Astrocyte (in vitro differentiated cells and primary cell): ENCODE measurements at regions not wholly inside any gene's neighbourhood (a gene's known extent, or its start where the extent isn't known, plus 50 kb on each side); places are given as distances from the start of the nearest gene placed in this dataset.

Source experiments
- DNase-seq: peaks from one replicate; pipeline ENCODE4 v3.0.0-alpha.2; 2010; ENCODE audit warnings: low read depth
- FAIRE-seq: peaks from 2 replicates; lab custom pipeline; 2011; peaks lifted over from hg19 to GRCh38; lab: Jason Lieb, UNC
- H2AFZ ChIP-seq: 2 replicates; pipeline ENCODE4 v1.6.0; 2012; ENCODE audit warnings: low read depth, low read length, inconsistent platforms
- H3K27ac ChIP-seq: 2 replicates; pipeline ENCODE4 v1.5.1; 2011; ENCODE audit warnings: low read depth, low read length, inconsistent platforms
- H3K27me3 ChIP-seq: 2 replicates; pipeline ENCODE4 v1.6.0; 2011; ENCODE audit warnings: low read length, inconsistent platforms; ENCODE audit not compliant: insufficient read depth
- H3K36me3 ChIP-seq: 2 replicates; pipeline ENCODE4 v1.5.1; 2011; ENCODE audit warnings: low read length, inconsistent platforms; ENCODE audit not compliant: insufficient read depth
- H3K4me1 ChIP-seq: 2 replicates; pipeline ENCODE4 v1.5.1; 2011; ENCODE audit warnings: low read length, inconsistent platforms; ENCODE audit not compliant: insufficient read depth
- H3K4me2 ChIP-seq: 2 replicates; pipeline ENCODE4 v1.6.0; 2012; ENCODE audit warnings: low read length, inconsistent platforms
- H3K4me3 ChIP-seq: 2 replicates; pipeline ENCODE4 v1.5.1; 2011; ENCODE audit warnings: low read depth, mild to moderate bottlenecking, low read length, inconsistent platforms; ENCODE audit not compliant: insufficient read depth
- H3K79me2 ChIP-seq: 2 replicates; pipeline ENCODE4 v1.6.0; 2012; ENCODE audit warnings: mild to moderate bottlenecking, low read length, inconsistent platforms; ENCODE audit not compliant: insufficient read depth
- H3K9ac ChIP-seq: 2 replicates; pipeline ENCODE4 v1.6.0; 2012; ENCODE audit warnings: mild to moderate bottlenecking, low read length, inconsistent platforms
- H3K9me3 ChIP-seq: 2 replicates; pipeline ENCODE4 v1.5.1; 2012; ENCODE audit warnings: low read depth, mild to moderate bottlenecking, low read length, inconsistent platforms; ENCODE audit not compliant: insufficient read depth
- H4K20me1 ChIP-seq: 2 replicates; pipeline ENCODE4 v1.6.0; 2012; ENCODE audit warnings: low read length, inconsistent platforms; ENCODE audit not compliant: insufficient read depth
- H3K27ac Mint-ChIP-seq: one replicate; pipeline ENCODE4 v1.8.0; 2021; ENCODE audit warnings: mild to moderate bottlenecking, mixed read lengths; ENCODE audit not compliant: unreplicated experiment
- H3K27me3 Mint-ChIP-seq: one replicate; pipeline ENCODE4 v1.8.0; 2021; ENCODE audit warnings: low read depth, mixed read lengths; ENCODE audit not compliant: unreplicated experiment
- H3K36me3 Mint-ChIP-seq: one replicate; pipeline ENCODE4 v1.8.0; 2021; ENCODE audit warnings: low read depth, mixed read lengths; ENCODE audit not compliant: unreplicated experiment
- H3K4me1 Mint-ChIP-seq: one replicate; pipeline ENCODE4 v1.8.0; 2021; ENCODE audit warnings: low read depth, mixed read lengths; ENCODE audit not compliant: unreplicated experiment
- H3K4me3 Mint-ChIP-seq: one replicate; pipeline ENCODE4 v1.8.0; 2021; ENCODE audit warnings: mild to moderate bottlenecking, moderate library complexity, mixed read lengths; ENCODE audit not compliant: unreplicated experiment
- H3K9me3 Mint-ChIP-seq: one replicate; pipeline ENCODE4 v1.8.0; 2021; ENCODE audit warnings: mild to moderate bottlenecking, mixed read lengths; ENCODE audit not compliant: unreplicated experiment
- CTCF ChIP-seq: IDR thresholded peaks from 2 replicates; pipeline ENCODE4 v1.5.1; 2011; ENCODE audit warnings: low read depth, mild to moderate bottlenecking, inconsistent platforms, low read length, moderate library complexity; ENCODE audit not compliant: insufficient read depth
- EZH2 ChIP-seq: IDR thresholded peaks from 2 replicates; pipeline ENCODE4 v1.6.1; 2012; ENCODE audit warnings: mild to moderate bottlenecking, low read length, inconsistent platforms; ENCODE audit not compliant: insufficient read depth

- Histone ChIP-seq H3K9ac (no peak overlapping the region), H2AFZ (no peak overlapping the region), H3K27me3 (no peaks in the 10 kb centered on the region), H3K4me3 (no peak overlapping the region), H3K9me3 (no peaks in the 10 kb centered on the region), H4K20me1 (no peaks in the 10 kb centered on the region), H3K4me1 (peaks cover 7% of the 10 kb centered on the region), H3K27ac (no peak overlapping the region), H3K36me3 (no peaks in the 10 kb centered on the region), H3K79me2 (no peaks in the 10 kb centered on the region), H3K4me2 (no peak overlapping the region)
- H3K36me3 Mint-ChIP-seq: no peaks in the 10 kb centered on the region
- H3K9me3 Mint-ChIP-seq: no peaks in the 10 kb centered on the region
- FAIRE-seq (no peak), DNase-seq (peak; percentile 39)
- H3K4me3 Mint-ChIP-seq: no peak overlapping the region
- H3K4me1 Mint-ChIP-seq: no peaks in the 10 kb centered on the region
- no peak overlapping the region for H3K27ac Mint-ChIP-seq
- peaks cover 2% of the 10 kb centered on the region for H3K27me3 Mint-ChIP-seq
- TF ChIP-seq CTCF: no peak
- no peak for TF ChIP-seq EZH2
These were observed 62.6 kb upstream of the AKAP12 start for GRCh38 chr6:151176911-151177770.

GRCh38 chr6:151178373-151178772, 61.4 kb upstream of the AKAP12 start:
- Mint-ChIP-seq H3K36me3 (no peaks in the 10 kb centered on the region), H3K9me3 (peaks cover 5% of the 10 kb centered on the region), H3K4me1 (no peaks in the 10 kb centered on the region), H3K27me3 (peaks cover 2% of the 10 kb centered on the region), H3K27ac (no peak overlapping the region), H3K4me3 (no peak overlapping the region)
- H3K36me3 ChIP-seq: no peaks in the 10 kb centered on the region
- H3K4me2 ChIP-seq: no peak overlapping the region
- peaks cover 7% of the 10 kb centered on the region for H3K4me1 ChIP-seq
- H3K27ac ChIP-seq: no peak overlapping the region
- H2AFZ ChIP-seq: no peak overlapping the region
- H3K4me3 ChIP-seq: no peak overlapping the region
- no peaks in the 10 kb centered on the region for H3K79me2 ChIP-seq
- FAIRE-seq (no peak), DNase-seq (no peak)
- H3K9me3 ChIP-seq: no peaks in the 10 kb centered on the region
- no peaks in the 10 kb centered on the region for H4K20me1 ChIP-seq
- no peak overlapping the region for H3K9ac ChIP-seq
- no peak for TF ChIP-seq CTCF
- no peak for TF ChIP-seq EZH2
- no peaks in the 10 kb centered on the region for H3K27me3 ChIP-seq

GRCh38 chr6:151179321-151179720, 60.4 kb upstream of the AKAP12 start:
- Mint-ChIP-seq H3K36me3 (no peaks in the 10 kb centered on the region), H3K9me3 (peaks cover 10% of the 10 kb centered on the region), H3K4me1 (no peaks in the 10 kb centered on the region), H3K4me3 (no peak overlapping the region), H3K27me3 (peaks cover 2% of the 10 kb centered on the region), H3K27ac (no peak overlapping the region)
- Histone ChIP-seq H3K27ac (no peak overlapping the region), H3K4me1 (peaks cover 7% of the 10 kb centered on the region), H3K4me3 (no peak overlapping the region), H3K9me3 (no peaks in the 10 kb centered on the region), H3K36me3 (no peaks in the 10 kb centered on the region), H3K9ac (no peak overlapping the region), H3K4me2 (peak overlapping the region; percentile 41), H2AFZ (peak overlapping the region; percentile 27), H3K79me2 (no peaks in the 10 kb centered on the region), H3K27me3 (no peaks in the 10 kb centered on the region), H4K20me1 (no peaks in the 10 kb centered on the region)
- DNase-seq (peak; percentile 95), FAIRE-seq (no peak)
- TF ChIP-seq EZH2 (no peak), CTCF (no peak)
